Activated B cell treated with CpG ODN at 0.5 μM for 24 hours (primary cell): ENCODE measurements at regions not wholly inside any gene's neighbourhood (a gene's known extent, or its start where the extent isn't known, plus 50 kb on each side); places are given as distances from the start of the nearest gene placed in this dataset.

ENCODE experiments used
- ATAC-seq: fragments of 200-7000 bp; cut with Tn5 transposase; one replicate; pipeline ENCODE4 v1.10.0; 2021; ENCODE audit warnings: low read depth, mild to moderate bottlenecking, moderate library complexity
- CTCF ChIA-PET: fragments of 350-600 bp; sonication (Branson Sonifier 250); formaldehyde crosslinking; loops from one replicate; lab custom pipeline; 2021; ENCODE audit warnings: antibody characterized with exemption; lab: Charles Lee
- POLR2A ChIA-PET: fragments of 350-600 bp; sonication (Branson Sonifier 250); formaldehyde crosslinking; loops from one replicate; lab custom pipeline; 2021; ENCODE audit warnings: antibody characterized with exemption; lab: Charles Lee
- DNase-seq: peaks from one replicate; pipeline ENCODE4 v3.0.0; 2022
- H3K27ac Mint-ChIP-seq: one replicate; pipeline ENCODE4 v1.8.0; 2020; ENCODE audit warnings: mixed read lengths
- H3K27me3 Mint-ChIP-seq: one replicate; pipeline ENCODE4 v1.8.0; 2021; ENCODE audit warnings: mixed read lengths
- H3K36me3 Mint-ChIP-seq: one replicate; pipeline ENCODE4 v1.8.0; 2021; ENCODE audit warnings: low read depth, mixed read lengths
- H3K4me1 Mint-ChIP-seq: one replicate; pipeline ENCODE4 v1.8.0; 2021; ENCODE audit warnings: mixed read lengths
- H3K4me3 Mint-ChIP-seq: one replicate; pipeline ENCODE4 v1.8.0; 2020; ENCODE audit warnings: mild to moderate bottlenecking, mixed read lengths
- H3K9me3 Mint-ChIP-seq: one replicate; pipeline ENCODE4 v1.8.0; 2020; ENCODE audit warnings: mixed read lengths
- intact Hi-C: fragments of 100-400 bp; cut with micrococcal nuclease; formaldehyde crosslinking; loops from one replicate; pipeline ENCODE4 v1.15.1; 2024
- TF ChIP-seq, protein P1 (sequence below): fragments of 200-600 bp; IDR thresholded peaks from one replicate; pipeline ENCODE4 v1.8.0; 2022; ENCODE audit warnings: antibody characterized with exemption, mild to moderate bottlenecking

DNA sequence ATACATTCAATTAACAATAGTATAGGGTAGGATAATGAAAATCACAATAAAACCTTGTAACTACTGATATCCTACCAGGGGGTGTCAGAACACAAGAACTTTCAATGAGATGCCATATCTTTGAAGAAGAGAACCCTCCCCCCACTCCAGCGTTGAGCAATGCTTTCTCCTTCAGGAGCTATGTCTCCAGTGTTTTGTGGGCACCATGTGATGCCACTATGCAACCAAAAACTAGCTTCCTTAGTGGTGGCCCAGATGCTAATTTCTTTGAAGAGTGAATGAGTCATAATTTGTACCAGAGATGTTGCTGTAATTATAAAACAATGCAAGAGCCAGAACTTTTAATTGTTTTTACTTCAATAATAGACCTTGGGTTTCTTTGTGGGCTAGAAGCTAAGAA is 76.0 kb upstream of the ADO start:
- no peak for ATAC-seq

DNA sequence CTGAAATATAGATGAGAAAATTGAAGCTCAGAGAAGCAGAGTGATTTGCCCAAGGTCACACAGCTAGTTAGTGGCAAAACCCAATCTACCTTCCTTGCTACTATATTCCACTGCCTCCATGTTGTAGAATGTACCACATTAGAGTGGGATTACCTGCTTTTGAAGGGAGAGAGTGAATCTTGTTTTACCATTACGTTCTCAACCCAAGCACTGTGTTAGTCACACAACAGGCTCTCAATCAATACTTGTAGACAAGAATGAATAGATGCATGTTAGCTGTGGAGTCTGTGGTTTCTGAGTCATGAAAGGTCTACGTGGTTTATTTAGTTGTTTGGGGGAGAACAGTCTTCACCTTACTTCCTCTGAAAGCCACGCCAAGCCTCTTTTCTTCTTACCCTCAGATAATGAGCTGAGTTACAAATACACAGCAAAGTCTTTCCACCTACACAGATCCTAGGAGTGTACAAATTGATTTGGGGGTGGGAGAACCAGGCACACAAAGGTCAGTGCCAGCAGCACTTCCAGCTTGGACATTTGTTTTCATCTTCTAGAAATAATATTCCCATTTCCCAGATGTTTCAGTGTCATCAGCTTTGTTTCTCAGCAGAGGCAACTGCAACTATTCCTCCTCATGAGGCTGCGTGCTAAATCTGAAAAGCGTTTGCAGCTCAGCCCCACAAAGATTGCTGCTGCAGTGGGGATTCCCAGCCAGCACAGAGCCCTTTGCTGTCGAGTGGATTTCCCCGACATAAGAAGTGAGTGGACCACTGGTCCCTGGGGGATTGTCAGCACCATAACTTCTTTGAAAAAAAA is 71.5 kb upstream of the ADO start:
- ChIA-PET POLR2A (interaction anchor here (0.5 to 2.0 kb wide), 23 partner anchors 11 to 690 kb away, joined by 3 to 26 read pairs (median 5); partner anchors contain the start of gene EGR2), CTCF (interaction anchor here (0.5 to 4.5 kb wide), 9 partner anchors 9 to 123 kb away, joined by 3 to 34 read pairs (median 4); partner anchors contain the start of gene EGR2)
- H3K9me3 Mint-ChIP-seq = no peaks in the 10 kb centered on the region
- intact Hi-C loops = loop anchor here (1.0 to 2.0 kb wide), 10 partner anchors 23 to 205 kb away; partner anchors contain the start of genes ADO and EGR2
- H3K27me3 Mint-ChIP-seq = no peaks in the 10 kb centered on the region
- DNase-seq = peak; percentile 46
- no peak overlapping the region for H3K27ac Mint-ChIP-seq
- TF ChIP-seq, protein P1, sequence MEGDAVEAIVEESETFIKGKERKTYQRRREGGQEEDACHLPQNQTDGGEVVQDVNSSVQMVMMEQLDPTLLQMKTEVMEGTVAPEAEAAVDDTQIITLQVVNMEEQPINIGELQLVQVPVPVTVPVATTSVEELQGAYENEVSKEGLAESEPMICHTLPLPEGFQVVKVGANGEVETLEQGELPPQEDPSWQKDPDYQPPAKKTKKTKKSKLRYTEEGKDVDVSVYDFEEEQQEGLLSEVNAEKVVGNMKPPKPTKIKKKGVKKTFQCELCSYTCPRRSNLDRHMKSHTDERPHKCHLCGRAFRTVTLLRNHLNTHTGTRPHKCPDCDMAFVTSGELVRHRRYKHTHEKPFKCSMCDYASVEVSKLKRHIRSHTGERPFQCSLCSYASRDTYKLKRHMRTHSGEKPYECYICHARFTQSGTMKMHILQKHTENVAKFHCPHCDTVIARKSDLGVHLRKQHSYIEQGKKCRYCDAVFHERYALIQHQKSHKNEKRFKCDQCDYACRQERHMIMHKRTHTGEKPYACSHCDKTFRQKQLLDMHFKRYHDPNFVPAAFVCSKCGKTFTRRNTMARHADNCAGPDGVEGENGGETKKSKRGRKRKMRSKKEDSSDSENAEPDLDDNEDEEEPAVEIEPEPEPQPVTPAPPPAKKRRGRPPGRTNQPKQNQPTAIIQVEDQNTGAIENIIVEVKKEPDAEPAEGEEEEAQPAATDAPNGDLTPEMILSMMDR = no peak
- ATAC-seq = peak; percentile 77
- peak overlapping the region; percentile 62 for H3K4me3 Mint-ChIP-seq
- peaks cover 2% of the 10 kb centered on the region for H3K4me1 Mint-ChIP-seq
- no peaks in the 10 kb centered on the region for H3K36me3 Mint-ChIP-seq

More for the DNA sequence above, 76.0 kb upstream of the ADO start:
- TF ChIP-seq, protein P1 = no peak
- intact Hi-C loops = no loop called here
- no peak for DNase-seq
- ChIA-PET CTCF (interaction anchor here (1.6 kb wide), 1 partner anchor 47 kb away, joined by 4 read pairs; no protein-coding TSS in a partner anchor), POLR2A (interaction anchor here (1.1 kb wide), 1 partner anchor 51 kb away, joined by 4 read pairs; no protein-coding TSS in a partner anchor)
- H3K9me3 Mint-ChIP-seq = no peaks in the 10 kb centered on the region
- no peaks in the 10 kb centered on the region for H3K36me3 Mint-ChIP-seq
- H3K27me3 Mint-ChIP-seq = no peaks in the 10 kb centered on the region
- H3K27ac Mint-ChIP-seq = no peak overlapping the region
- H3K4me1 Mint-ChIP-seq = peaks cover 2% of the 10 kb centered on the region
- no peak overlapping the region for H3K4me3 Mint-ChIP-seq

DNA sequence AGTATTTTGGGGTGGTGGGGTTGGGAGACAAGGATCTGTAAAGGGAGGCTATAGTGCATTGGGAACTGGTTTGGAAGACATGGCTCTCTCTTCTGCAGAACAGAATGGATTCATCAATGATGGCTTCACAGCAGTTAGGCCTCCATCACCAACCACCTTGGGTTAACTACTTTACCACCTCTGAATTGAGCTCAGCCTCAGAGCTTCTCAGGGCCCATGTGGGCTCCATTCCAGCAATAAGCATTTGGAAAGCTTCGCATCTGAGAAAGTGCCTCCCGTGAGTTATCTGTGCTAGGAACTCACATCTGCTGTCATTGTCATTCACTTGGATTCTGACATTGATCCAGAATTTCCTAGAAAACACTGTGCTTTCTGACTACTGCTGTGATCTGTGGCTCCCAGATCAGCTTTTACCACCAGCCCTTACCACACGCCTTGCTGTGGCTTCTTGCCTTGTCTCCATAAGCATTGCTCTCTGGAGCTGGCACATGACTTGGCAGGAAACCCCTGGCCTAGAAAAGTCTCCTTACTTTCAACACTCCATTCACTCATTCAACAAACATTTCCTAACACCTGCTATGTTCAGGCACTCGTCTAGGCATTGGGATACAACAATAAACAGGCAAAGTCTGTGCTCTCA is 70.7 kb upstream of the ADO start:
- peaks cover 2% of the 10 kb centered on the region for H3K4me1 Mint-ChIP-seq
- no peaks in the 10 kb centered on the region for H3K9me3 Mint-ChIP-seq
- no peaks in the 10 kb centered on the region for H3K36me3 Mint-ChIP-seq
- H3K27me3 Mint-ChIP-seq = no peaks in the 10 kb centered on the region
- TF ChIP-seq, protein P1 = no peak
- DNase-seq (no peak), ATAC-seq (peak; percentile 10)
- ChIA-PET CTCF (interaction anchor here (0.7 to 4.5 kb wide), 8 partner anchors 10 to 124 kb away, joined by 3 to 34 read pairs (median 4); partner anchors contain the start of gene EGR2), POLR2A (interaction anchor here (0.5 to 2.0 kb wide), 20 partner anchors 10 to 206 kb away, joined by 3 to 26 read pairs (median 6); partner anchors contain the start of gene EGR2)
- H3K4me3 Mint-ChIP-seq = peak overlapping the region; percentile 62
- intact Hi-C loops = loop anchor here (1.0 to 2.0 kb wide), 10 partner anchors 23 to 205 kb away; partner anchors contain the start of genes ADO and EGR2
- no peak overlapping the region for H3K27ac Mint-ChIP-seq

DNA sequence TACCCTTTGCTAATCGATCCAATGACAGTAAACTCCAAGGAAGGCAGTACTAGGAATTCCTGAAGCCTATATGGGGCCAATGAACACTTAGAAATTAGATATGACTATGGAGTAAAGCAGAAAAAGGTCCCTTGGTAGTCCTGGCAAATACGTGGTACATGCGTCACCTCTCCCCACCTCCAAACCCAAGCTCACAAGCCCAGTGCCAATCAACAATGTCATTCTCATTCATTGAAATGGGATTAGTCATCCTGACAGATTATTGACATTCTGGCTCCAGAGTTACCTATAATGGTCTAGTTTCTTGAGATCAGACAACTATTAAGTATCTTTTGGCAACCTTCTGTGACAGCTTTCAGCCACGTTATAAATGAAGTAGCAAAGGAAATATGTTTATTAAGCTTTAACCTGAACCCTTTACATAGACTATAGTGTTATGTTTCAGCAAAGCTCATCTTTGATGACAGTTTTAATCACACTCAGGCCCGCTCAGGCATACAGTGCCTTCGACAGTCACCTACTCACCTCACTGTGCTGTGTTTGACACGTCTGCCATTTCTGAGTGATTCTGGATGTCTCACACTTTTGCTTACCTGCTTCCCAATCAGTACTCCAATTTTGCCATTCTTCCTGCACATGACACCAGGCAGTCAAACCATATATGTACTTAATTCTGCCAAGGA is 69.6 kb upstream of the ADO start:
- H3K9me3 Mint-ChIP-seq = no peaks in the 10 kb centered on the region
- ChIA-PET POLR2A (interaction anchor here (0.6 to 2.2 kb wide), 11 partner anchors 15 to 127 kb away, joined by 3 to 8 read pairs (median 4); partner anchors contain the start of genes ADO and EGR2), CTCF (interaction anchor here (0.7 to 4.5 kb wide), 7 partner anchors 25 to 125 kb away, joined by 3 to 34 read pairs (median 3); partner anchors contain the start of gene EGR2)
- no peaks in the 10 kb centered on the region for H3K27me3 Mint-ChIP-seq
- ATAC-seq (no peak), DNase-seq (no peak)
- intact Hi-C loops = no loop called here
- peaks cover 2% of the 10 kb centered on the region for H3K4me1 Mint-ChIP-seq
- H3K4me3 Mint-ChIP-seq = no peak overlapping the region
- no peaks in the 10 kb centered on the region for H3K36me3 Mint-ChIP-seq
- H3K27ac Mint-ChIP-seq = no peak overlapping the region
- TF ChIP-seq, protein P1 = no peak
